Kidney (tissue), 13 donors: ENCODE measurements at regions not wholly inside any gene's neighbourhood (a gene's known extent, or its start where the extent isn't known, plus 50 kb on each side); places are given as distances from the start of the nearest gene placed in this dataset.

Experiments
- DNase-seq, 5 donors: peaks; one replicate each; pipeline ENCODE4 v3.0.0-alpha.2; 2013 to 2020
- FAIRE-seq: peaks from 2 replicates; lab custom pipeline; 2012; peaks lifted over from hg19 to GRCh38; lab: Jason Lieb, UNC
- H3K27ac ChIP-seq, 2 donors: one replicate each; pipeline ENCODE4 v1.7.0; 2013; ENCODE audit warnings: low read depth in 2 of 2, low read length in 2 of 2, inconsistent platforms in 1 of 2
- H3K27me3 ChIP-seq: one replicate; pipeline ENCODE4 v1.7.1; 2013; ENCODE audit warnings: low read length, inconsistent platforms; ENCODE audit not compliant: control insufficient read depth, insufficient read depth
- H3K36me3 ChIP-seq, 3 donors: one replicate each; pipeline versions ENCODE4 v1.7.0 to v1.7.1; 2013; ENCODE audit warnings: low read length in 3 of 3, control low read depth in 1 of 3, inconsistent platforms in 1 of 3; ENCODE audit not compliant: insufficient read depth in 3 of 3, control insufficient read depth in 2 of 3
- H3K4me1 ChIP-seq, 3 donors: one replicate each; pipeline versions ENCODE4 v1.7.0 to v1.7.1; 2013; ENCODE audit warnings: low read length in 3 of 3, inconsistent platforms in 1 of 3, low read depth in 1 of 3; ENCODE audit not compliant: control insufficient read depth in 2 of 3, insufficient read depth in 2 of 3
- H3K4me3 ChIP-seq, 3 donors: one replicate each; pipeline versions ENCODE4 v1.7.0 to v1.8.1; 2013; ENCODE audit warnings: low read length in 3 of 3, control low read depth in 1 of 3, inconsistent platforms in 1 of 3
- H3K9ac ChIP-seq, 3 donors: one replicate each; pipeline versions ENCODE4 v1.7.0 to v1.7.1; 2013; ENCODE audit warnings: low read length in 3 of 3, control low read depth in 1 of 3, inconsistent platforms in 1 of 3
- H3K9me3 ChIP-seq, 3 donors: one replicate each; pipeline versions ENCODE4 v1.7.0 to v1.7.1; 2013; ENCODE audit warnings: low read length in 3 of 3, control low read depth in 1 of 3, inconsistent platforms in 1 of 3; ENCODE audit not compliant: control insufficient read depth in 2 of 3, insufficient read depth in 1 of 3
- intact Hi-C: fragments of 100-400 bp; cut with DNase I; formaldehyde crosslinking; loops from one replicate; pipeline ENCODE4 v1.11.1; 2022
- TF ChIP-seq, protein P1 (sequence below): IDR thresholded peaks from 3 replicates; pipeline ENCODE4 v1.5.1; 2012; ENCODE audit warnings: mild to moderate bottlenecking, moderate library complexity, borderline replicate concordance; ENCODE audit not compliant: insufficient read depth; ENCODE audit errors: extremely low read depth
- donor health status: control.
- donor health status: control.
- donor health status: control.
- donor health status: control.
- donor health status: control.
- donor health status: DM: yes; HTN: yes; CAD: no.
- donor health status: Normal renal cell carcinoma (clear cell type).

DNA sequence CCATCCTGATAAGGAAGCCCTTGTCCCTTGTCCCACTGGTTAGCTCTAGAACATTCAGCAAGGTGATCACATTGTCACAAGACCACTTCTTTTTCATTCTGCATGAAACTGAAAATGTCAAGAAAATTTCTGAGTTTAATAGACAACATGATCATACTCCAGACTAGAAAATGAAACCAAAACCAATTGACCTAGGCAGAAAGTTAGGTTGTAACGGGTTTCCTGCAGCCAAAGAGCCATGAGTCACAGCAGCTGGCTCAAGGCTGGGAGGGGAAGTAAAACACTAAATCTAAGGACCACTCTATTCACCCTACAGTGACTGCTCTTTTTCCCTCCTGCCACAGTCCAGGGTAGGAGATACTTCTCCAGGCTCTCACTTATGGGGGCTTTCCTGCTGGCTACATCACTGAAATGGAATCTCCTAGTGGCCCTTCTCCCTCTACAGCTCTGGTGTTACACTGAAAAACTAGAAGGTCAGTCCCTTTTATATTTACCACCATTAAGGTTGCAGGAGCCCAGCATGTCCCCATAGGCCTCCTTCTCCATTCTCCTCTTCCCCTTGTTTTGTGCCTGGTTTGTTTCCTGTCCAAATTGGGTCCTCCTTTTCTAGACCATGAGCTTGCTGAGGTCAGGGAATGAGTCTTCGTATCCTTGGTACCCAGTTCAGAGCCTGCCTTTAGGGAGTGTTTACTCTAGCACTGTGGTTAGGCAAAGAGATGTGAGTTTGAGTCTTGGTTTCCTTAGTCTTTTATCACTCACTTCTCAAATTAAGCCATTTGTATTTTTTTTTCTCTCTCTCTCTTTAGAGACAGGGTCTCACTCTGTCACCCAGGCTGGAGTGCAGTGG is 236.5 kb upstream of the JUN start:
- peaks cover 0 to 8% (median 0%) of the 10 kb centered on the region in 3 donors for H3K4me1 ChIP-seq
- peak overlapping the region; percentile 47 to 82 for H3K27ac ChIP-seq
- intact Hi-C loops, result no loop called here
- H3K36me3 ChIP-seq, result no peaks in the 10 kb centered on the region
- peak overlapping the region in 1 of 3 donors; percentile 51 for H3K9ac ChIP-seq
- peak; percentile 86 for FAIRE-seq
- H3K27me3 ChIP-seq, result no peaks in the 10 kb centered on the region
- peak overlapping the region in 2 of 3 donors; percentile 60 to 61 for H3K4me3 ChIP-seq
- TF ChIP-seq, protein P1, sequence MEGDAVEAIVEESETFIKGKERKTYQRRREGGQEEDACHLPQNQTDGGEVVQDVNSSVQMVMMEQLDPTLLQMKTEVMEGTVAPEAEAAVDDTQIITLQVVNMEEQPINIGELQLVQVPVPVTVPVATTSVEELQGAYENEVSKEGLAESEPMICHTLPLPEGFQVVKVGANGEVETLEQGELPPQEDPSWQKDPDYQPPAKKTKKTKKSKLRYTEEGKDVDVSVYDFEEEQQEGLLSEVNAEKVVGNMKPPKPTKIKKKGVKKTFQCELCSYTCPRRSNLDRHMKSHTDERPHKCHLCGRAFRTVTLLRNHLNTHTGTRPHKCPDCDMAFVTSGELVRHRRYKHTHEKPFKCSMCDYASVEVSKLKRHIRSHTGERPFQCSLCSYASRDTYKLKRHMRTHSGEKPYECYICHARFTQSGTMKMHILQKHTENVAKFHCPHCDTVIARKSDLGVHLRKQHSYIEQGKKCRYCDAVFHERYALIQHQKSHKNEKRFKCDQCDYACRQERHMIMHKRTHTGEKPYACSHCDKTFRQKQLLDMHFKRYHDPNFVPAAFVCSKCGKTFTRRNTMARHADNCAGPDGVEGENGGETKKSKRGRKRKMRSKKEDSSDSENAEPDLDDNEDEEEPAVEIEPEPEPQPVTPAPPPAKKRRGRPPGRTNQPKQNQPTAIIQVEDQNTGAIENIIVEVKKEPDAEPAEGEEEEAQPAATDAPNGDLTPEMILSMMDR, result no peak
- no peaks in the 10 kb centered on the region for H3K9me3 ChIP-seq
- peak in 2 of 5 donors; percentile 73 to 80 for DNase-seq

DNA sequence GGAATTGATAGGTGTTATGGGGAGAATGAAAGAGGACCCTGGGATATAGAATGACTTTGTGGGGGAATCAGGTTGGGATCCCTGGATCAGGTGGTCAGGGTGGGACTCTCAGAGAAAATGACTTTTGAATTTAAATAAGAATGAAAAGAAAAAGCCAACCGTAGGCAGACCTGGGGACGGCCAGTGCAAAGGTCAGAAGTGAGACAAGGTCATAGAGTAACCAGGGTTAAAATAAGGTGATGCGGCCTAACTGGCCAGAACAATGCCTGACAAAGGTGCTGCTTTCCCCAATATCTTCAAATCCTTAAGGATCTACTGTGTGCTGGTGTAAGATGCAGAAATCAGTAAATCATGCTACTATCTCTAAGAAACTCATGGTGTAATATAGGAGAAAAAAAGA is 238.4 kb upstream of the JUN start:
- DNase-seq (no peak), FAIRE-seq (no peak)
- TF ChIP-seq, protein P1, result no peak
- Histone ChIP-seq H3K4me3 (no peak overlapping the region), H3K9me3 (no peaks in the 10 kb centered on the region), H3K4me1 (peaks cover 0 to 8% (median 0%) of the 10 kb centered on the region in 3 donors), H3K27me3 (no peaks in the 10 kb centered on the region), H3K9ac (no peak overlapping the region), H3K27ac (no peak overlapping the region), H3K36me3 (no peaks in the 10 kb centered on the region)
- intact Hi-C loops, result no loop called here

DNA sequence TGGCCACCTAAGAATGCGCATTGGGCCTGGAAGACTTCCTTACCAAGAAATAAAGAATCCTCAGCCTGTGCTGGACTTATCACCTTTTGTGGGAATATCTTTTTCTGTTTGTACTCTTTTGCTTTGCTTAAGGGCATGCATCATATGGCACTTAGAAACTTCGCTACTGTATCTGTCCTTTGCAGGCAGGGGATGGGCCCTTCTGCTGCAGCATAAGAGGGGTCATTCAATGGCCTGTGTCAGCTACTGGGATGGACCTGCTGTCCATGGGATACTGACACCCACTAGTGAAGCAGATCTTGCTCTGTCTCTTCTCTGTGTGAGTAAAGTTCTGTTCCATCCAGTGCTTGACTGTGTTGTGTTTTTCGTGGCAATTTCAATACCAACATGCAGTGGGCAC is 239.0 kb upstream of the JUN start:
- TF ChIP-seq, protein P1, result no peak
- H3K27ac ChIP-seq, result no peak overlapping the region
- H3K36me3 ChIP-seq, result no peaks in the 10 kb centered on the region
- H3K9ac ChIP-seq, result no peak overlapping the region
- no peaks in the 10 kb centered on the region for H3K27me3 ChIP-seq
- DNase-seq (no peak), FAIRE-seq (no peak)
- H3K9me3 ChIP-seq, result no peaks in the 10 kb centered on the region
- H3K4me3 ChIP-seq, result no peak overlapping the region
- intact Hi-C loops, result no loop called here
- H3K4me1 ChIP-seq, result peaks cover 0 to 8% (median 0%) of the 10 kb centered on the region in 3 donors
